HEK293 (cell line): ENCODE measurements at regions not wholly inside any gene's neighbourhood (a gene's known extent, or its start where the extent isn't known, plus 50 kb on each side); places are given as distances from the start of the nearest gene placed in this dataset.

ENCODE experiments used
- CTCF ChIA-PET: fragments of 350-600 bp; formaldehyde crosslinking; extraction: SDS; loops from one replicate; lab custom pipeline; 2021; ENCODE audit warnings: antibody characterized with exemption; lab: Yijun Ruan, JAX
- POLR2A ChIA-PET: fragments of 300-600 bp; formaldehyde crosslinking; extraction: SDS; loops from one replicate; lab custom pipeline; 2020; ENCODE audit warnings: antibody characterized with exemption, inconsistent platforms; lab: Yijun Ruan, JAX
- H3K27ac ChIP-seq: fragments of 200-500 bp; sonication (Bioruptor generic); 2 replicates; pipeline ENCODE4 v1.5.1; 2014; ENCODE audit warnings: low read depth, low read length, control low read depth, inconsistent platforms; ENCODE audit errors: extremely low read depth
- H3K36me3 ChIP-seq, 2 experiments: fragments of 200-500 bp in 1 of 2; sonication (Bioruptor generic) in 1 of 2; 1 replicate in 1 of 2; 2 replicates in 1 of 2; pipeline ENCODE4 v1.5.1; 2014 to 2017; ENCODE audit warnings: inconsistent platforms in 2 of 2, low read length in 2 of 2; ENCODE audit not compliant: control insufficient read depth in 2 of 2, insufficient read depth in 1 of 2
- H3K4me1 ChIP-seq: fragments of 200-500 bp; sonication (Bioruptor generic); 2 replicates; pipeline ENCODE4 v1.5.1; 2014; ENCODE audit warnings: mild to moderate bottlenecking, low read length, inconsistent platforms; ENCODE audit not compliant: control insufficient read depth, insufficient read depth
- H3K4me3 ChIP-seq: 2 replicates; pipeline ENCODE4 v1.5.1; 2011; ENCODE audit warnings: low read depth, mild to moderate bottlenecking, control low read depth, low read length, moderate library complexity
- H3K9me3 ChIP-seq: fragments of 200-500 bp; sonication (Bioruptor generic); 2 replicates; pipeline ENCODE4 v1.5.1; 2014; ENCODE audit warnings: low read depth, low read length, inconsistent platforms; ENCODE audit not compliant: control insufficient read depth, insufficient read depth
- HOXC10 ChIP-seq: sonication (generic); formaldehyde crosslinking; IDR thresholded peaks from 2 replicates; pipeline ENCODE4 v1.8.1; 2023; ENCODE audit warnings: mild to moderate bottlenecking, missing genetic modification reagents
- HOXD13 ChIP-seq: sonication (generic); formaldehyde crosslinking; IDR thresholded peaks from 2 replicates; pipeline ENCODE4 v1.8.0; 2022; ENCODE audit warnings: missing genetic modification reagents, borderline replicate concordance
- PRDM4 ChIP-seq: fragments of 450-650 bp; formaldehyde crosslinking; IDR thresholded peaks from 2 replicates; pipeline ENCODE4 v1.5.1; 2017; ENCODE audit warnings: missing biosample characterization, missing genetic modification characterization
- SETDB1 ChIP-seq: IDR thresholded peaks from one replicate; pipeline ENCODE4 v1.6.1; 2017; ENCODE audit warnings: mild to moderate bottlenecking, low read length, moderate library complexity, mixed read lengths; ENCODE audit not compliant: insufficient read length
- SP2 ChIP-seq: fragments of 450-650 bp; formaldehyde crosslinking; IDR thresholded peaks from 2 replicates; pipeline ENCODE4 v1.5.1; 2016; ENCODE audit warnings: missing biosample characterization, missing genetic modification characterization
- TCF7L2 ChIP-seq: IDR thresholded peaks from 2 replicates; pipeline ENCODE4 v1.6.1; 2011; ENCODE audit warnings: low read depth, mild to moderate bottlenecking, inconsistent platforms, low read length, moderate library complexity, borderline replicate concordance
- YY2 ChIP-seq: fragments of 450-650 bp; formaldehyde crosslinking; IDR thresholded peaks from 2 replicates; pipeline ENCODE4 v1.5.1; 2016; ENCODE audit warnings: missing biosample characterization, missing genetic modification characterization
- ZBTB48 ChIP-seq: fragments of 450-650 bp; formaldehyde crosslinking; IDR thresholded peaks from 2 replicates; pipeline ENCODE4 v1.5.1; 2016; ENCODE audit warnings: missing biosample characterization, missing genetic modification characterization
- ZBTB49 ChIP-seq: fragments of 450-650 bp; formaldehyde crosslinking; IDR thresholded peaks from 2 replicates; pipeline ENCODE4 v1.5.1; 2016; ENCODE audit warnings: missing biosample characterization, missing genetic modification characterization, low read depth
- ZFP37 ChIP-seq: fragments of 450-650 bp; formaldehyde crosslinking; IDR thresholded peaks from 2 replicates; pipeline ENCODE4 v1.5.1; 2016; ENCODE audit warnings: missing biosample characterization, missing genetic modification characterization
- ZNF2 ChIP-seq: fragments of 450-650 bp; formaldehyde crosslinking; IDR thresholded peaks from 2 replicates; pipeline ENCODE4 v1.5.1; 2016; ENCODE audit warnings: missing biosample characterization, missing genetic modification characterization
- ZNF202 ChIP-seq: fragments of 450-650 bp; formaldehyde crosslinking; IDR thresholded peaks from 2 replicates; pipeline ENCODE4 v1.5.1; 2016; ENCODE audit warnings: missing biosample characterization, missing genetic modification characterization, borderline replicate concordance
- ZNF391 ChIP-seq: fragments of 450-650 bp; formaldehyde crosslinking; IDR thresholded peaks from 2 replicates; pipeline ENCODE4 v1.5.1; 2016; ENCODE audit warnings: low read depth, missing biosample characterization, missing genetic modification characterization, borderline replicate concordance
- ZNF426 ChIP-seq: fragments of 450-650 bp; formaldehyde crosslinking; IDR thresholded peaks from 2 replicates; pipeline ENCODE4 v1.5.1; 2017; ENCODE audit warnings: missing biosample characterization, missing genetic modification characterization, mild to moderate bottlenecking, inconsistent platforms, moderate library complexity
- ZNF488 ChIP-seq: fragments of 450-650 bp; formaldehyde crosslinking; IDR thresholded peaks from 2 replicates; pipeline ENCODE4 v1.5.1; 2016; ENCODE audit warnings: missing biosample characterization, missing genetic modification characterization
- ZNF530 ChIP-seq: fragments of 450-650 bp; formaldehyde crosslinking; IDR thresholded peaks from 2 replicates; pipeline ENCODE4 v1.5.1; 2016; ENCODE audit warnings: low read depth, missing biosample characterization, missing genetic modification characterization
- ZNF561 ChIP-seq: fragments of 450-650 bp; IDR thresholded peaks from 2 replicates; pipeline ENCODE4 v1.5.1; 2018; ENCODE audit warnings: missing biosample characterization, missing genetic modification characterization, borderline replicate concordance
- ZSCAN4 ChIP-seq: fragments of 450-650 bp; formaldehyde crosslinking; IDR thresholded peaks from 2 replicates; pipeline ENCODE4 v1.5.1; 2017; ENCODE audit warnings: missing biosample characterization, missing genetic modification characterization

GRCh38 chr15:24764375-24765171, 89.0 kb downstream of the NPAP1 start:
- no peaks in the 10 kb centered on the region for H3K4me1 ChIP-seq
- POLR2A ChIA-PET, result no interaction called here
- no peak for TF ChIP-seq ZNF488 (tag by site-specific recombination)
- TF ChIP-seq, all 188 proteins: peak for 0
- Histone ChIP-seq H3K36me3 (no peaks in the 10 kb centered on the region), H3K27ac (no peak overlapping the region), H3K9me3 (no peaks in the 10 kb centered on the region), H3K4me3 (no peak overlapping the region)
- CTCF ChIA-PET, result no interaction called here

GRCh38 chr15:24766511-24767133, 91.0 kb downstream of the NPAP1 start:
- POLR2A ChIA-PET, result no interaction called here
- Histone ChIP-seq H3K36me3 (no peaks in the 10 kb centered on the region), H3K4me1 (no peaks in the 10 kb centered on the region), H3K27ac (no peak overlapping the region), H3K4me3 (no peak overlapping the region), H3K9me3 (no peaks in the 10 kb centered on the region)
- CTCF ChIA-PET, result no interaction called here
- no peak for TF ChIP-seq ZFP37

- Histone ChIP-seq H3K27ac (no peak overlapping the region), H3K36me3 (no peaks in the 10 kb centered on the region), H3K9me3 (no peaks in the 10 kb centered on the region), H3K4me1 (no peaks in the 10 kb centered on the region), H3K4me3 (no peak overlapping the region)
- ChIA-PET CTCF (no interaction called here), POLR2A (no interaction called here)
- TF ChIP-seq ZSCAN4 (no peak), TCF7L2 (no peak)
Measured at GRCh38 chr15:24772266-24772665, 96.7 kb downstream of the NPAP1 start.

- CTCF ChIA-PET, result no interaction called here
- TF ChIP-seq ZBTB49 (tag by site-specific recombination) (no peak), ZNF530 (tag by site-specific recombination) (no peak), HOXD13 (CRISPR knock-in tag) (no peak), ZNF2 (tag by site-specific recombination) (no peak), HOXC10 (CRISPR knock-in tag) (no peak), SETDB1 (no peak), ZBTB48 (no peak), PRDM4 (tag by site-specific recombination) (no peak), ZNF426 (tag by site-specific recombination) (no peak), SP2 (tag by site-specific recombination) (no peak), ZNF561 (no peak), ZNF202 (tag by site-specific recombination) (no peak), YY2 (no peak), ZNF391 (tag by site-specific recombination) (no peak)
- TF ChIP-seq, all 188 proteins: peak for 0
- H3K4me1 ChIP-seq, result no peaks in the 10 kb centered on the region
- H3K36me3 ChIP-seq, result no peaks in the 10 kb centered on the region
- no peaks in the 10 kb centered on the region for H3K9me3 ChIP-seq
- POLR2A ChIA-PET, result no interaction called here
- H3K27ac ChIP-seq, result no peak overlapping the region
- H3K4me3 ChIP-seq, result no peak overlapping the region
Measured at GRCh38 chr15:24772686-24773373, 97.3 kb downstream of the NPAP1 start.
